ENCODE measurements at regions not wholly inside any gene's neighbourhood (a gene's known extent, or its start where the extent isn't known, plus 50 kb on each side); places are given as distances from the start of the nearest gene placed in this dataset.

DNA sequence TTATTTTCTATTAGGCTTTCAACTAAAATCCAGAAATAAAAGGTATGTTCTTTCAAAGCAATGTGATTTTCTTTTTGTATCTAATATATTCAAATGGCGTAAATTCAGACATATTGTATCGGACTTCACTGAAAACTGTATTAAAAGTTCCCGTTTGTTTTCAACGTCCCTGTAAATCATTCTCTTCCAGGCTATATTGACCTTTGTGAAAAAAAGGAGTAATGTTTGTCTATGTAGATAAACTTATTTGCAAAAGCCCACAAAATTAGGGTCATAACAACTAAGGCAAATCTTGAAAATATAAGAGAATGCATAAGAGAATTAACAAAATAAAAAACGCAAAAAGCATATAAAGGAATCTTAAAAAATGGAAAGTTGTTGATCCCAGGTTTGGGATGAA, 1492.4 kb downstream of the AACS start:
- no peak for TF ChIP-seq FOXM1 (IDR thresholded peaks at IDR 0.05; ENCODE audit: borderline replicate concordance, low read depth)
- TF ChIP-seq, protein P1, sequence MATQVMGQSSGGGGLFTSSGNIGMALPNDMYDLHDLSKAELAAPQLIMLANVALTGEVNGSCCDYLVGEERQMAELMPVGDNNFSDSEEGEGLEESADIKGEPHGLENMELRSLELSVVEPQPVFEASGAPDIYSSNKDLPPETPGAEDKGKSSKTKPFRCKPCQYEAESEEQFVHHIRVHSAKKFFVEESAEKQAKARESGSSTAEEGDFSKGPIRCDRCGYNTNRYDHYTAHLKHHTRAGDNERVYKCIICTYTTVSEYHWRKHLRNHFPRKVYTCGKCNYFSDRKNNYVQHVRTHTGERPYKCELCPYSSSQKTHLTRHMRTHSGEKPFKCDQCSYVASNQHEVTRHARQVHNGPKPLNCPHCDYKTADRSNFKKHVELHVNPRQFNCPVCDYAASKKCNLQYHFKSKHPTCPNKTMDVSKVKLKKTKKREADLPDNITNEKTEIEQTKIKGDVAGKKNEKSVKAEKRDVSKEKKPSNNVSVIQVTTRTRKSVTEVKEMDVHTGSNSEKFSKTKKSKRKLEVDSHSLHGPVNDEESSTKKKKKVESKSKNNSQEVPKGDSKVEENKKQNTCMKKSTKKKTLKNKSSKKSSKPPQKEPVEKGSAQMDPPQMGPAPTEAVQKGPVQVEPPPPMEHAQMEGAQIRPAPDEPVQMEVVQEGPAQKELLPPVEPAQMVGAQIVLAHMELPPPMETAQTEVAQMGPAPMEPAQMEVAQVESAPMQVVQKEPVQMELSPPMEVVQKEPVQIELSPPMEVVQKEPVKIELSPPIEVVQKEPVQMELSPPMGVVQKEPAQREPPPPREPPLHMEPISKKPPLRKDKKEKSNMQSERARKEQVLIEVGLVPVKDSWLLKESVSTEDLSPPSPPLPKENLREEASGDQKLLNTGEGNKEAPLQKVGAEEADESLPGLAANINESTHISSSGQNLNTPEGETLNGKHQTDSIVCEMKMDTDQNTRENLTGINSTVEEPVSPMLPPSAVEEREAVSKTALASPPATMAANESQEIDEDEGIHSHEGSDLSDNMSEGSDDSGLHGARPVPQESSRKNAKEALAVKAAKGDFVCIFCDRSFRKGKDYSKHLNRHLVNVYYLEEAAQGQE (IDR thresholded peaks at IDR 0.05; ENCODE audit: low read depth): no peak
